PC-9 (cell line): ENCODE measurements at regions not wholly inside any gene's neighbourhood (a gene's known extent, or its start where the extent isn't known, plus 50 kb on each side); places are given as distances from the start of the nearest gene placed in this dataset.

Experiments
- EZH2 ChIP-seq: fragments of 200-600 bp; sonication (generic); IDR thresholded peaks from 2 replicates; pipeline ENCODE4 v1.8.0; 2017; ENCODE audit warnings: antibody characterized with exemption, low read depth
- TF ChIP-seq, protein P1 (sequence below): fragments of 200-600 bp; sonication (generic); conservative IDR thresholded peaks from 2 replicates; pipeline ENCODE4 v1.6.1; 2017; ENCODE audit warnings: mixed run types, antibody characterized with exemption, mild to moderate bottlenecking, moderate library complexity

DNA sequence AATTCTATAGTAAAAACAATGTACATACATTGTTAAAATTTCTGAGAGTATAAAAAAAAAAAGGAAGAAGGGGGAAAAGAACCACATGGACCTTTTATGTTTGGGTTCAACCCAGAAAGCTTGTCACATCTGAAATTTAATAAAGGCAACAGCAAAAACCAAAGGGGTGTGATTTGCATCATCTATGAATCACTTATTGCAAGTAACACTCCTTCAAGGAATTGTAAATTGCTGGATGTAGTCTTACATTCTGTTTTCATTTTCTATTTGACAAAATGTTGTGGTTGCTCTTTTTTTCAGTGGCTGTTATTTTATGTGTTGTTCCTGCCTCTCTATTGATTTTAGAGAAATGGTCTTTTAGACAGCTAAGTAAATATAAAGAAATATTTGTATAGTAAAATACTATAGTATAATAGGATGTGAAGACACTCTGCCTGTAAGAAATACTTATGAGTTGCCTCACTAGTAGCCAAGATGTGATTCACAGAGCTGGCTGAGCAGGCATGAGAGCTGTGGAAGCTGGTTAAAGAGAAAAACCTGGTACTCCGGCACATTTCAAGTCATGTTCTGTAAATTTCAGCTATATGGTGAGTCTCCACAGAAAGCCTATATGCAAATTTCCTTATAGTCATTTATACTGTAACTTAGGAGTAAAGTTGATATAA lies 131.1 kb upstream of the CNTLN start:
- TF ChIP-seq, protein P1, sequence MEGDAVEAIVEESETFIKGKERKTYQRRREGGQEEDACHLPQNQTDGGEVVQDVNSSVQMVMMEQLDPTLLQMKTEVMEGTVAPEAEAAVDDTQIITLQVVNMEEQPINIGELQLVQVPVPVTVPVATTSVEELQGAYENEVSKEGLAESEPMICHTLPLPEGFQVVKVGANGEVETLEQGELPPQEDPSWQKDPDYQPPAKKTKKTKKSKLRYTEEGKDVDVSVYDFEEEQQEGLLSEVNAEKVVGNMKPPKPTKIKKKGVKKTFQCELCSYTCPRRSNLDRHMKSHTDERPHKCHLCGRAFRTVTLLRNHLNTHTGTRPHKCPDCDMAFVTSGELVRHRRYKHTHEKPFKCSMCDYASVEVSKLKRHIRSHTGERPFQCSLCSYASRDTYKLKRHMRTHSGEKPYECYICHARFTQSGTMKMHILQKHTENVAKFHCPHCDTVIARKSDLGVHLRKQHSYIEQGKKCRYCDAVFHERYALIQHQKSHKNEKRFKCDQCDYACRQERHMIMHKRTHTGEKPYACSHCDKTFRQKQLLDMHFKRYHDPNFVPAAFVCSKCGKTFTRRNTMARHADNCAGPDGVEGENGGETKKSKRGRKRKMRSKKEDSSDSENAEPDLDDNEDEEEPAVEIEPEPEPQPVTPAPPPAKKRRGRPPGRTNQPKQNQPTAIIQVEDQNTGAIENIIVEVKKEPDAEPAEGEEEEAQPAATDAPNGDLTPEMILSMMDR = no peak
- no peak for TF ChIP-seq EZH2
